GM12878 (cell line): ENCODE measurements at regions not wholly inside any gene's neighbourhood (a gene's known extent, or its start where the extent isn't known, plus 50 kb on each side); places are given as distances from the start of the nearest gene placed in this dataset.

Source experiments
- ATAC-seq: fragments of 200-7000 bp; cut with Tn5 transposase; 3 replicates; pipeline ENCODE4 v1.9.1; 2020; ENCODE audit warnings: mild to moderate bottlenecking, moderate library complexity
- BruUV-seq: library from RNA; stranded (reverse); fragments of 400-500 nt; replicated peaks from 2 replicates; lab custom pipeline; 2021; lab: Mats Ljungman, UMichigan
- CTCF ChIA-PET: fragments of 300-600 bp; sonication (Branson Sonifier 250); formaldehyde crosslinking; extraction: SDS; loops from one replicate; lab custom pipeline; 2021; ENCODE audit warnings: inconsistent platforms; lab: Yijun Ruan, JAX
- POLR2A ChIA-PET: fragments of 350-600 bp; formaldehyde crosslinking; extraction: SDS; loops from one replicate; lab custom pipeline; 2021; ENCODE audit warnings: inconsistent platforms; lab: Charles Lee
- RAD21 ChIA-PET: fragments of 300-600 bp; sonication (Branson Sonifier 250); formaldehyde crosslinking; loops from one replicate; lab custom pipeline; 2023; ENCODE audit warnings: antibody characterized with exemption; ENCODE audit not compliant: unreplicated experiment; lab: Charles Lee
- SMC1A ChIA-PET: fragments of 300-600 bp; sonication (Branson Sonifier 250); formaldehyde crosslinking; loops from one replicate; lab custom pipeline; 2023; ENCODE audit not compliant: unreplicated experiment, uncharacterized antibody; lab: Charles Lee
- DNase-seq: peaks from one replicate; pipeline ENCODE4 v3.0.0-alpha.2; 2011; ENCODE audit warnings: low read depth, low spot score
- FAIRE-seq: peaks from 3 replicates; lab custom pipeline; 2011; peaks lifted over from hg19 to GRCh38; lab: Jason Lieb, UNC
- H2AFZ ChIP-seq: 2 replicates; pipeline ENCODE4 v1.6.0; 2011; ENCODE audit warnings: low read depth, low read length, control low read depth; ENCODE audit not compliant: control insufficient read depth
- H3K27ac ChIP-seq: 2 replicates; pipeline ENCODE4 v1.5.1; 2011; ENCODE audit warnings: control low read depth; ENCODE audit not compliant: control insufficient read depth, insufficient read depth
- H3K27me3 ChIP-seq, 2 experiments: replicated peaks in 1 of 2; 2 replicates each; pipeline versions ENCODE4 v1.6.0 to v1.6.1; 2011; ENCODE audit warnings: low read length in 1 of 2; ENCODE audit not compliant: control insufficient read depth in 2 of 2, insufficient read depth in 2 of 2
- H3K36me3 ChIP-seq, 2 experiments: 2 replicates each; pipeline ENCODE4 v1.5.1; 2011; ENCODE audit warnings: low read length in 1 of 2; ENCODE audit not compliant: control insufficient read depth in 2 of 2, insufficient read depth in 2 of 2
- H3K4me1 ChIP-seq: 2 replicates; pipeline ENCODE4 v1.6.1; 2011; ENCODE audit warnings: mild to moderate bottlenecking, low read length, moderate library complexity, mixed read lengths; ENCODE audit not compliant: control insufficient read depth, insufficient read depth
- H3K4me2 ChIP-seq: 2 replicates; pipeline ENCODE4 v1.6.0; 2011; ENCODE audit warnings: control low read depth; ENCODE audit not compliant: control insufficient read depth, insufficient read depth
- H3K4me3 ChIP-seq: fragments of 200-600 bp; sonication (generic); 2 replicates; pipeline ENCODE4 v1.5.1; 2016
- H3K79me2 ChIP-seq: 2 replicates; pipeline ENCODE4 v1.6.0; 2011; ENCODE audit warnings: low read length; ENCODE audit not compliant: control insufficient read depth, insufficient read depth
- H3K9ac ChIP-seq: 2 replicates; pipeline ENCODE4 v1.8.0; 2011; ENCODE audit warnings: low read length, control low read depth, mixed read lengths; ENCODE audit not compliant: control insufficient read depth, insufficient read depth
- H3K9me3 ChIP-seq: replicated peaks from 3 replicates; pipeline ENCODE4 v1.5.1; 2011; ENCODE audit warnings: mild to moderate bottlenecking, low read length; ENCODE audit not compliant: control insufficient read depth, insufficient read depth
- H4K20me1 ChIP-seq: 2 replicates; pipeline ENCODE4 v1.6.0; 2011; ENCODE audit not compliant: control insufficient read depth, insufficient read depth
- BCLAF1 ChIP-seq: fragments of 450-650 bp; IDR thresholded peaks from 2 replicates; pipeline ENCODE4 v1.6.1; 2017; ENCODE audit warnings: antibody characterized with exemption, mild to moderate bottlenecking, moderate library complexity
- SIX5 ChIP-seq: IDR thresholded peaks from 2 replicates; pipeline ENCODE4 v1.6.1; 2011; ENCODE audit warnings: mild to moderate bottlenecking, low read depth, low read length, moderate library complexity; ENCODE audit not compliant: severe bottlenecking
- SUPT20H ChIP-seq: IDR thresholded peaks from 2 replicates; pipeline ENCODE4 v1.6.1; 2011; ENCODE audit warnings: low read depth, mild to moderate bottlenecking, low read length, moderate library complexity, borderline replicate concordance; ENCODE audit not compliant: control insufficient read depth
- WGBS: methylation state at CpG from one replicate; pipeline ENCODE4 v1.1.6; 2016; ENCODE audit warnings: low lambda C conversion rate; ENCODE audit not compliant: insufficient replicate concordance, insufficient coverage; ENCODE audit errors: missing lambda C conversion rate; 5-methylcytosine and 5-hydroxymethylcytosine counted together
- in situ Hi-C: fragments of 300-500 bp; cut with MboI; formaldehyde crosslinking; loops from 9 replicates; pipeline ENCODE4 v1.14.3; 2018; ENCODE audit warnings: mixed read lengths
- intact Hi-C: fragments of 100-400 bp; cut with micrococcal nuclease; formaldehyde crosslinking; loops from one replicate; pipeline ENCODE4 v1.14.2; 2022; ENCODE audit not compliant: unreplicated experiment

GRCh38 chr17:74077231-74077630, 126.2 kb upstream of the RPL38 start (continued):
- TF ChIP-seq BCLAF1 = no peak

DNA sequence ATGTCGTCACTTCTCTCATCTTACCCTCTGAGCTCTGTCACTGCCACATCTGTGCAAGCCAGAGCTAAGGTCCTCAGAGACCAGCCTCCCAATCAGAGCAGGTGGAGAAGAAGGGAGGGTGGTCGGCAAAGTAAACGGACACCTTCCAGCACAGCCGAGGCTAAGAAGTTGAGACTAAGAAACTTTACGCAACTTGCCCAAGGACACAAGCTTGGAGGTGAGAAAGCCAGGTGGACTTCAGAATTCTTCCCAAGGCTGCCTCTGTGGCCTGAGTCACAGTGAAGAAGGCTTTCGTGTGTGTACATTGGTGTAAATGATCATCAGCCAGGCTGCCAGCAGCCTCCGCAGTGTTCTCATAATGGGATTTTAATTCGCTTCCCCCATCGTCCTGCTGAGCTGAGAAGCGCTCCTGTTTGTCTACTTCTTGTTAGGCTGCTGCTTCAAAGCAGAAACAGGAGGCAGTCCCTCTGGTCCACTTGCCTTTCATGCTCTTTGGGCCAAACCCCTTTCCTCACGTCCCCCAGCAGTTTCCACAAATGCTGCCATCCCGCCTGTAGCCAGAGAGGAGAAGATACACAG, 125.0 kb upstream of the RPL38 start:
- POLR2A ChIA-PET = no interaction called here
- H3K27ac ChIP-seq = no peak overlapping the region
- FAIRE-seq = no peak
- no TSS peak for BruUV-seq
- CTCF ChIA-PET = interaction anchor here (1.2 kb wide), 1 partner anchor 122 kb away, joined by 4 read pairs; no protein-coding TSS in a partner anchor
- intact Hi-C loops = no loop called here
- no peak overlapping the region for H3K4me2 ChIP-seq
- H3K4me3 ChIP-seq = no peak overlapping the region
- TF ChIP-seq SIX5 = no peak
- TF ChIP-seq SUPT20H = no peak
- TF ChIP-seq, all 136 proteins: peak for 0
- Histone ChIP-seq H3K36me3 (no peaks in the 10 kb centered on the region), H3K27me3 (peaks cover 0 to 2% of the 10 kb centered on the region in 2 experiments; a peak in 2 of 4 replicates), H3K9ac (no peak overlapping the region), H3K9me3 (no peaks in the 10 kb centered on the region; the same call in 2 of the 3 replicates), H4K20me1 (no peaks in the 10 kb centered on the region), H2AFZ (no peak overlapping the region), H3K4me1 (no peaks in the 10 kb centered on the region), H3K79me2 (no peaks in the 10 kb centered on the region)
- in situ Hi-C loops = no loop called here
- WGBS = 35% methylated on average over 12 of the region's 12 CpGs
- RAD21 ChIA-PET = no interaction called here
- DNase-seq = no peak
- SMC1A ChIA-PET = no interaction called here
- ATAC-seq = no peak
